NCI-H1092 treated with DMSO at 0.1 percent for 48 hours (cell line): ENCODE measurements at regions not wholly inside any gene's neighbourhood (a gene's known extent, or its start where the extent isn't known, plus 50 kb on each side); places are given as distances from the start of the nearest gene placed in this dataset.

Experiments used
- DNase-seq: peaks from one replicate; lab custom pipeline; 2025; lab: John Stamatoyannopoulos, UW

GRCh38 chr14:42374332-42374731 is 767.7 kb downstream of the LRFN5 start:
- no peak for DNase-seq

GRCh38 chr14:42370056-42370455 is 763.4 kb downstream of the LRFN5 start:
- DNase-seq, result no peak

GRCh38 chr14:42368234-42368633 is 761.6 kb downstream of the LRFN5 start:
- DNase-seq, result no peak

GRCh38 chr14:42353315-42353714 is 746.6 kb downstream of the LRFN5 start:
- no peak for DNase-seq

- DNase-seq, result no peak
Measured at GRCh38 chr14:42335918-42336317, 729.2 kb downstream of the LRFN5 start.

GRCh38 chr14:42334931-42335330 is 728.3 kb downstream of the LRFN5 start:
- no peak for DNase-seq

- no peak for DNase-seq
Measured at GRCh38 chr14:42323426-42323825, 716.8 kb downstream of the LRFN5 start.

- DNase-seq, result no peak
Measured at GRCh38 chr14:42322531-42323284, 716.0 kb downstream of the LRFN5 start.

GRCh38 chr14:42319996-42320395 is 713.3 kb downstream of the LRFN5 start:
- DNase-seq, result no peak

GRCh38 chr14:42316693-42317092 is 710.0 kb downstream of the LRFN5 start:
- no peak for DNase-seq

- DNase-seq, result no peak
Measured at GRCh38 chr14:42311876-42312275, 705.2 kb downstream of the LRFN5 start.

GRCh38 chr14:42307239-42307825 is 700.7 kb downstream of the LRFN5 start:
- DNase-seq, result no peak

- no peak for DNase-seq
Measured at GRCh38 chr14:42299692-42300091, 693.0 kb downstream of the LRFN5 start.

- no peak for DNase-seq
Measured at GRCh38 chr14:42293180-42293579, 686.5 kb downstream of the LRFN5 start.

- no peak for DNase-seq
Measured at GRCh38 chr14:42277840-42278239, 671.2 kb downstream of the LRFN5 start.

GRCh38 chr14:42269234-42269633 is 662.6 kb downstream of the LRFN5 start:
- no peak for DNase-seq

- DNase-seq, result no peak
Measured at GRCh38 chr14:42248131-42248530, 641.5 kb downstream of the LRFN5 start.

GRCh38 chr14:42241101-42241500 is 634.4 kb downstream of the LRFN5 start:
- no peak for DNase-seq

GRCh38 chr14:42229976-42230375 is 623.3 kb downstream of the LRFN5 start:
- DNase-seq, result no peak

- no peak for DNase-seq
Measured at GRCh38 chr14:42229294-42229693, 622.6 kb downstream of the LRFN5 start.

- no peak for DNase-seq
Measured at GRCh38 chr14:42228611-42229010, 621.9 kb downstream of the LRFN5 start.

- DNase-seq, result peak; percentile 86
Measured at GRCh38 chr14:42224053-42224888, 617.6 kb downstream of the LRFN5 start.

- peak; percentile 90 for DNase-seq
Measured at GRCh38 chr14:42222924-42223471, 616.3 kb downstream of the LRFN5 start.
